Activated CD4-positive, alpha-beta T cell treated with anti-CD3 and anti-CD28 coated beads, Interleukin-2, amount 50 U/mL, for 1 hour (primary cell): ENCODE measurements at regions not wholly inside any gene's neighbourhood (a gene's known extent, or its start where the extent isn't known, plus 50 kb on each side); places are given as distances from the start of the nearest gene placed in this dataset.
"Not testable (repeated sequence)": the region's sequence is repeated elsewhere in the genome, so short reads cannot be mapped to it uniquely, and the experiment has no call there.

Experiments used
- DNase-seq: peaks from one replicate; pipeline ENCODE4 v3.0.0-alpha.2; 2020

GRCh38 chr5:89711526-89711925 lies 698.0 kb downstream of the CETN3 start:
- DNase-seq, result no peak

GRCh38 chr5:89710006-89710405 lies 699.5 kb downstream of the CETN3 start:
- DNase-seq, result no peak

GRCh38 chr5:89707891-89708290 lies 701.7 kb downstream of the CETN3 start:
- DNase-seq, result no peak

- no peak for DNase-seq
These were observed 702.8 kb downstream of the CETN3 start for GRCh38 chr5:89706731-89707130.

GRCh38 chr5:89703817-89704216 lies 705.7 kb downstream of the CETN3 start:
- DNase-seq, result no peak

GRCh38 chr5:89698028-89698427 lies 711.5 kb downstream of the CETN3 start:
- no peak for DNase-seq

- DNase-seq, result no peak
These were observed 712.0 kb downstream of the CETN3 start for GRCh38 chr5:89697581-89697980.

- DNase-seq, result no peak
These were observed 714.2 kb downstream of the CETN3 start for GRCh38 chr5:89695371-89695770.

- no peak for DNase-seq
These were observed 715.5 kb downstream of the CETN3 start for GRCh38 chr5:89694026-89694550.

- DNase-seq, result no peak
These were observed 719.2 kb downstream of the CETN3 start for GRCh38 chr5:89690331-89690730.

GRCh38 chr5:89686081-89686765 lies 723.3 kb downstream of the CETN3 start:
- DNase-seq, result no peak

- DNase-seq, result no peak
These were observed 732.9 kb downstream of the CETN3 start for GRCh38 chr5:89676634-89677033.

- DNase-seq, result no peak
These were observed 736.5 kb downstream of the CETN3 start for GRCh38 chr5:89673019-89673418.

- no peak for DNase-seq
These were observed 740.7 kb downstream of the CETN3 start for GRCh38 chr5:89668821-89669220.

GRCh38 chr5:89662499-89662898 lies 747.1 kb downstream of the CETN3 start:
- no peak for DNase-seq

- no peak for DNase-seq
These were observed 755.9 kb upstream of the MEF2C start for GRCh38 chr5:89638871-89639270.

GRCh38 chr5:89634176-89634575 lies 751.2 kb upstream of the MEF2C start:
- not testable (repeated sequence) for DNase-seq

- DNase-seq, result not testable (repeated sequence)
These were observed 747.1 kb upstream of the MEF2C start for GRCh38 chr5:89630064-89630463.

GRCh38 chr5:89628876-89629635 lies 746.1 kb upstream of the MEF2C start:
- no peak for DNase-seq

GRCh38 chr5:89615839-89616518 lies 733.0 kb upstream of the MEF2C start:
- no peak for DNase-seq

- DNase-seq, result no peak
These were observed 730.4 kb upstream of the MEF2C start for GRCh38 chr5:89613222-89613956.

GRCh38 chr5:89606939-89607534 lies 724.1 kb upstream of the MEF2C start:
- no peak for DNase-seq

- no peak for DNase-seq
These were observed 721.4 kb upstream of the MEF2C start for GRCh38 chr5:89604342-89604741.
